OCI-LY1 (cell line): ENCODE measurements at regions not wholly inside any gene's neighbourhood (a gene's known extent, or its start where the extent isn't known, plus 50 kb on each side); places are given as distances from the start of the nearest gene placed in this dataset.

Source experiments
- H2AFZ ChIP-seq: fragments of 200-600 bp; sonication (generic), shearing (Covaris generic); 2 replicates; pipeline ENCODE4 v1.6.0; 2014; ENCODE audit warnings: antibody characterized with exemption, mild to moderate bottlenecking, low read length
- H3F3A ChIP-seq: fragments of 200-600 bp; sonication (generic), shearing (Covaris generic); 2 replicates; pipeline ENCODE4 v1.6.0; 2014; ENCODE audit warnings: mild to moderate bottlenecking, antibody characterized with exemption, low read length, moderate library complexity; ENCODE audit not compliant: insufficient read depth
- H3K27ac ChIP-seq: fragments of 200-600 bp; sonication (generic); 2 replicates; pipeline ENCODE4 v1.5.1; 2014; ENCODE audit warnings: low read length, mixed run types, mild to moderate bottlenecking, low read depth; ENCODE audit not compliant: poor library complexity, severe bottlenecking
- H3K27me3 ChIP-seq: fragments of 200-600 bp; sonication (generic); 2 replicates; pipeline ENCODE4 v1.6.0; 2014; ENCODE audit warnings: antibody characterized with exemption, mild to moderate bottlenecking, low read length, moderate library complexity; ENCODE audit not compliant: insufficient read depth
- H3K36me3 ChIP-seq: fragments of 200-600 bp; sonication (generic); 2 replicates; pipeline ENCODE4 v1.6.1; 2014; ENCODE audit warnings: mild to moderate bottlenecking, antibody characterized with exemption, low read length, moderate library complexity, mixed read lengths; ENCODE audit not compliant: insufficient read depth
- H3K4me1 ChIP-seq: fragments of 200-600 bp; sonication (generic); 2 replicates; pipeline ENCODE4 v1.5.1; 2014; ENCODE audit warnings: mild to moderate bottlenecking, low read length, moderate library complexity; ENCODE audit not compliant: insufficient read depth, severe bottlenecking
- H3K4me2 ChIP-seq: fragments of 200-600 bp; sonication (generic), shearing (Covaris generic); 2 replicates; pipeline ENCODE4 v1.6.1; 2014; ENCODE audit warnings: low read length
- H3K4me3 ChIP-seq: fragments of 200-600 bp; sonication (generic); 2 replicates; pipeline ENCODE4 v1.5.1; 2014; ENCODE audit warnings: low read length, low read depth, mild to moderate bottlenecking, mixed read lengths; ENCODE audit not compliant: poor library complexity, severe bottlenecking
- H3K79me2 ChIP-seq: fragments of 200-600 bp; shearing (Covaris generic); 2 replicates; pipeline ENCODE4 v1.6.1; 2016; ENCODE audit warnings: mixed run types, low read length, mixed read lengths; ENCODE audit not compliant: insufficient read depth
- H3K9ac ChIP-seq: fragments of 200-600 bp; sonication (generic), shearing (Covaris generic); 2 replicates; pipeline ENCODE4 v1.6.1; 2014; ENCODE audit warnings: mild to moderate bottlenecking, low read length, mixed read lengths
- H3K9me2 ChIP-seq: fragments of 200-600 bp; sonication (generic), shearing (Covaris generic); 2 replicates; pipeline ENCODE4 v1.6.1; 2014; ENCODE audit warnings: low read depth, mild to moderate bottlenecking, low read length, mixed read lengths
- H3K9me3 ChIP-seq: fragments of 200-600 bp; shearing (Covaris generic); 2 replicates; pipeline ENCODE4 v1.6.1; 2014; ENCODE audit warnings: low read length, mixed read lengths
- H4K20me1 ChIP-seq: fragments of 200-600 bp; sonication (generic), shearing (Covaris generic); 2 replicates; pipeline ENCODE4 v1.6.0; 2016; ENCODE audit warnings: mild to moderate bottlenecking, low read length; ENCODE audit not compliant: insufficient read depth
- CTCF ChIP-seq: fragments of 200-600 bp; sonication (generic), shearing (Covaris generic); IDR thresholded peaks from 2 replicates; pipeline ENCODE4 v1.5.1; 2017; ENCODE audit warnings: mild to moderate bottlenecking, antibody characterized with exemption, low read length, moderate library complexity, mixed read lengths
- EZH2 ChIP-seq: fragments of 200-600 bp; sonication (generic), shearing (Covaris generic); IDR thresholded peaks from 2 replicates; pipeline ENCODE4 v1.8.0; 2017; ENCODE audit warnings: borderline replicate concordance, mixed run types, mild to moderate bottlenecking, antibody characterized with exemption, low read length, moderate library complexity, mixed read lengths

GRCh38 chr16:49012961-49013726 is 268.5 kb downstream of the CBLN1 start:
- Histone ChIP-seq H2AFZ (no peak overlapping the region), H3K9ac (no peak overlapping the region), H4K20me1 (no peaks in the 10 kb centered on the region), H3K4me2 (no peak overlapping the region), H3K27ac (no peak overlapping the region), H3K79me2 (no peaks in the 10 kb centered on the region), H3K9me3 (no peaks in the 10 kb centered on the region), H3K9me2 (no peaks in the 10 kb centered on the region), H3K4me3 (no peak overlapping the region), H3K36me3 (no peaks in the 10 kb centered on the region), H3K27me3 (no peaks in the 10 kb centered on the region), H3F3A (no peaks in the 10 kb centered on the region), H3K4me1 (no peaks in the 10 kb centered on the region)
- no peak for TF ChIP-seq CTCF
- no peak for TF ChIP-seq EZH2

- no peak for TF ChIP-seq CTCF
- no peak for TF ChIP-seq EZH2
- H3K27me3 ChIP-seq = no peaks in the 10 kb centered on the region
- H2AFZ ChIP-seq = no peak overlapping the region
- no peak overlapping the region for H3K27ac ChIP-seq
- no peaks in the 10 kb centered on the region for H3F3A ChIP-seq
- H3K79me2 ChIP-seq = no peaks in the 10 kb centered on the region
- H3K4me2 ChIP-seq = no peak overlapping the region
- H3K4me3 ChIP-seq = no peak overlapping the region
- H3K9me2 ChIP-seq = no peaks in the 10 kb centered on the region
- no peaks in the 10 kb centered on the region for H3K4me1 ChIP-seq
- H3K9me3 ChIP-seq = no peaks in the 10 kb centered on the region
- H3K36me3 ChIP-seq = no peaks in the 10 kb centered on the region
- H4K20me1 ChIP-seq = no peaks in the 10 kb centered on the region
- no peak overlapping the region for H3K9ac ChIP-seq
Measured at GRCh38 chr16:49011901-49012300, 269.7 kb downstream of the CBLN1 start.

GRCh38 chr16:49010879-49011278 is 270.8 kb downstream of the CBLN1 start:
- H3K9me3 ChIP-seq = no peaks in the 10 kb centered on the region

More at GRCh38 chr16:49010879-49011278, 270.8 kb downstream of the CBLN1 start:
- Histone ChIP-seq H3K4me1 (no peaks in the 10 kb centered on the region), H3K27me3 (no peaks in the 10 kb centered on the region), H3K79me2 (no peaks in the 10 kb centered on the region), H2AFZ (no peak overlapping the region), H3F3A (no peaks in the 10 kb centered on the region), H3K27ac (no peak overlapping the region), H3K4me3 (no peak overlapping the region), H3K9me2 (no peaks in the 10 kb centered on the region), H3K36me3 (no peaks in the 10 kb centered on the region), H4K20me1 (no peaks in the 10 kb centered on the region), H3K9ac (no peak overlapping the region), H3K4me2 (no peak overlapping the region)
- TF ChIP-seq CTCF (no peak), EZH2 (no peak)
